HuH-7.5 (cell line): ENCODE measurements at regions not wholly inside any gene's neighbourhood (a gene's known extent, or its start where the extent isn't known, plus 50 kb on each side); places are given as distances from the start of the nearest gene placed in this dataset.
"Not testable (repeated sequence)": the region's sequence is repeated elsewhere in the genome, so short reads cannot be mapped to it uniquely, and the experiment has no call there.

ENCODE experiments used
- DNase-seq: peaks from one replicate; pipeline ENCODE4 v3.0.0; 2011; ENCODE audit warnings: low spot score

DNA sequence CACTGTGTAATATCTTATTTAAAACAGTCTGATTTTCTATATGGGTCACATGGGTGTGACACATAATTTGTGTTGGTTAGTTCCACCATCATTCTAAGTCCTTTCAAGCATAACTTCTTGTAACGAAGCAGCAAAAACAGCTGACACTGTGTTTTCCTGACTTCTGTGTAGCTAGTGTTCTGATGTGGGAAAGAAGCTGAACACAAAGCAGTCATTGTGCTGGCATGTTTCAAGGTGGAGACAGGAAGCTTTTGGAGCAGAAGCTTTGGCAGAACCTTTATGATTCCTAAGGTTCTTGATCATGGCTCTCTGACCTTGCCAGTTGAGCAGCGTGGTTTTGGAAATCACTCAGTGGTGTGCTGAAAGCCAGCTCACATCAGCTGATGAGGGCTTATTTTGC is 351.7 kb upstream of the MDGA2 start:
- DNase-seq, result no peak

DNA sequence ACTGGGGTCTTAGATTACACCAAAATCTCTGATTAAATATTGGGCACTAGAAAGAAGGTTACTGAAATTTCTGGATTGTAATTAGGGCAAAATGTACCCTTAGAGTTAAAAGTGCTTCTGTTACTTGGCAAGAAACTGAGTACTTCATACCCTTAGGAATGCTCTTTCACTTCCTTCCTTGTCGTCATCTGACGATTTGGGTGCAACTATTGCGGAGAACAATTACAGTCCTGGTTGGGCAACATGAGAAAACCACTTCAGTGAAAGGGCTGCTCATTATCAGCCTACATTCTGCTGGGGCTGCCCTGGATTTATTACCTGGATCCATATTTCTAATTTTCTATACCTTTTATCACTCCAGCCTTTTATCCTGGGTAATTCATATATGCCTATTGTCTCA is 348.5 kb upstream of the MDGA2 start:
- no peak for DNase-seq

- not testable (repeated sequence) for DNase-seq
Measured at GRCh38 chr14:48011484-48011883, 336.1 kb upstream of the MDGA2 start.

- no peak for DNase-seq
Measured at GRCh38 chr14:48008646-48009045, 333.2 kb upstream of the MDGA2 start.

- DNase-seq, result no peak
Measured at GRCh38 chr14:48005986-48006385, 330.6 kb upstream of the MDGA2 start.

GRCh38 chr14:47993883-47994282 is 318.5 kb upstream of the MDGA2 start:
- DNase-seq, result no peak

DNA sequence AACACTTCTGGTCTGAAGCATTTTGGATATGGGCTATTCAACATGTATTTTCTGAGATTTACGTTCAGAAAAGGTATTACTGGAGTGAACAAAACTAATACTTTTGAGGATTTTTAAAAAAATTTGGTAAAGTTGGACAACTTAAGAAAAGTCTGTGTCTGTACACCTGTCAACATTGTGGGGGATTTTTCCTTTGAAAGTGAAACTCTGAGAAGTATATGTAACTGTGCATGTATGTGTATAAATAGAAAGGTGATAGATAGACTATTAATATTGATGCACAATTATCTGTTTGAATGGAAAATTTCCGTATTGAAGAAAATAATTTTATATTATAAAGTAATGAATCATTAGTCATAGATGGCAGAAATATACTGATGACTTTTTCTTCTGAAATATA is 312.8 kb upstream of the MDGA2 start:
- no peak for DNase-seq

GRCh38 chr14:47978871-47979270 is 303.5 kb upstream of the MDGA2 start:
- no peak for DNase-seq

DNA sequence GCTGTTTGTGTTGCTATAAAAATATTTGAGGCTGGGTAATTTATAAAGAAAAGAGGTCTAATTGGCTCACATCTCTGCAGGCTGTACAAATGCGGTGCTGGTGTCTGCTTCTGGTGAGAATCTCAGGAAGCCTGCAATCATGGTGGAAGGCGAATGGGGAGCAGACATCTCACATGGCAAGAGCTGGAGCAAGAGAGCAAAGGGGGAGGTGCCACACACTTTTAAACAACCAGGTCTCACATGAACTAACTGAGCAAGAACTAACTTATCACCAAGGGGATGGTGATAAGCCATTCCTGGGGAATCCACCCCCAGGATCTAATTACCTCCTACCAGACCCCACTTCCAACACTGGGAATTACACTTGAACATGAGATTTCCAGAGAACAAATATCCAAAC is 300.7 kb upstream of the MDGA2 start:
- no peak for DNase-seq

DNA sequence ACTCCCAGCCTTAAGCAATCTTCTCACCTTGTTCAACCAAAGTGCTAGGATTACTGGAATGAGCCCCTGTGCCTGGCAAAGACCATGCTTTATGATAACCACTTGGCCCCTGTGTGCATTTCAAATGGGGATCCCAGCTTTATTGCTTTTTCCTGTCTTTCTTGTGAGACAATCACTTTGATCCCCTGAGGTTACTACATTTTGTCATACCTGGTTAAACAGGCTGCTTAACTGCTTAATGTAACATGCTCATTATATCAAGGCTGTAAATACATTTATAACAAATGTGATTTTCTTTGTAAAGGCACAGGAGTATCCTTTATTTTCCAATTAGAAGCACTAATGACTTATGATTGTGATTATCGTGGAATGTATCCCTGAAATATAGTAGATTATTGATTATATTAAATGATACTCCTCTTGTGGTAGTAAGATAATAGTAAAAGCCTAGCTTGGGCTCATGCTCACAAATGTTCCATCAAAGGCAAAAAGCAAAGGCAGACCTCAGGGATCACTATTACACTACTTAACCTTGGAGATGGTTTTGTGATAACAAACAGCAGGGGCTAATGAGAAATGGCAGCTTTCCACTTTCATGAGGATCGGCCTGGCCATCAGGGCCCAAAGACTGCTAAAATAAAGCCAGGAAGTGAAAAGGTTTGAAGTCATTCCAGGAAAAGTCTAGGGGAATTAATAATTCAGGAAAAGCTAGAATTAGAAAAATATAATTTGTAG is 290.8 kb upstream of the MDGA2 start:
- DNase-seq, result no peak

DNA sequence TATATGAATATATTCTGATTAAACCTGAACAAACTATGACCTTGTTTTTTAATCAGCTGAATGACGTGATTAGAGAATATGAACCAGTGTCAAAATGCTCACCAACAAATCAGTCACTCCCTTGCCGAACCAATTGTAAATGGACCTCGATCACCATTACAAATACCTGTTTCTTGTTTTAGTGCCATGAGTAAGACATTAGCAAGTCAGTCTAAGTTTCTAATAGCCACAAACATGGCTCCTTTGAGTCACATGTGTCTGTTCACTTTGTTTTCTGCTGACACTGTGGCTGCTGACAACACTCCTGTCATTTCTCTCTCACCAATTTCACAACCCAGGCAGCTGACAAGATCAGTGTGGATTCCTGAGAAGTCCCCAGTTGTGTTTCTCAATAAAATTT is 286.2 kb upstream of the MDGA2 start:
- DNase-seq, result no peak

GRCh38 chr14:47959740-47960139 is 284.3 kb upstream of the MDGA2 start:
- no peak for DNase-seq

DNA sequence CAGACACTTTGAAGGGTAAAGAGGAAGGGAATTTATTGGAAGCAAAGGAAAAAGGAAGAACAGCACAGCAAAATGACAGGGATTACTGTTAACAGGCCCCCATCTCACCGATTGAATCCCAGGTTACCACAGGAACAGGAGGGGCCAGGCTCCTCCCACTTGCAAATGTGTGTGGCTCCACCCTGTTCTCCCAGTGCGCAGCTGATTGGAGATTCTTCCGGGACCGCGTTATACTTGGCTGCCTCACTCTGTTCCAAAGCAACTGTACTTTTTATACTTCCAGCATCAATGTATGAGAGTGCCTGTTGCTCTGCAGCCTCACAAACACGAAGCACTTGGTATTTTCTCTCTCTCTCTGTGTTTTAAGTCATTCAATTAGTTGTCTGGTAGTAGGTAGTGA is 273.6 kb upstream of the MDGA2 start:
- DNase-seq, result no peak

DNA sequence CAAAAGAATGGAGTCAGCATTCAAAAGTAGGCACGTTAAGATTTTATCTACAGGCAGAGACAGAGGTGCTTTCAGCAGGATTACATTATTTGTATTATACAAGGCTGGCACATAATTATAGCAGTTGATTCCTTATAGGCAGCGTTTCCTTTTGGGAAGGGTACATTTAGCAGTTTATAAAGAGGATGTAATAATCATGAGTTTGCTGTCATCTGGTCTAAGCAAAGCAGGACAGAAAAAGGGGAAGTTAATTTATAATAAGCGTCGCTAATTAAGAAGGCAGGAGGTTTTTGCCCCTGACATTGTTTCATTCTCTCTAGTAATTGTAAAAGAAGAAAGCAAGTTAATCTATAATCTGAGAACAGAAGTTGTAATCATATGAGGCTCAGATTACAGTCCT is 259.9 kb upstream of the MDGA2 start:
- DNase-seq, result no peak

DNA sequence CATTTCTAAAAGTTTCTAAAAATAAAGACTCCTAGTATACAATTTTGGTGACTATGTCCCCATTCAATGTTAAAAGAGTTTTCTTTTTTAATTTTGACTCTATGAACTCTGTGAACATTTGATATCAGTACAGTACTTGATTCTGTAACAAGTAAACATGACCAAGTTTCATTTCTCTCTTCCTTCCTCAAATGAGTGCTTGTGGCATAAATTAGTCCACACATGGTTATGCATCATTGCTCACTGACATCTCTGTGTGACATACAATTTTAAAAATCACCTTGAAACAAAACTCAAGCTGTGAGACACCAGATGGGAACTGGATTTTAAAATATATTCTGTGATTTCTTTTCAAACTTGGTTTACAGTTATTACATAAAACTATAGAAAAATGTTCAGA is 253.9 kb upstream of the MDGA2 start:
- DNase-seq, result no peak

GRCh38 chr14:47921133-47921532 is 245.7 kb upstream of the MDGA2 start:
- no peak for DNase-seq

DNA sequence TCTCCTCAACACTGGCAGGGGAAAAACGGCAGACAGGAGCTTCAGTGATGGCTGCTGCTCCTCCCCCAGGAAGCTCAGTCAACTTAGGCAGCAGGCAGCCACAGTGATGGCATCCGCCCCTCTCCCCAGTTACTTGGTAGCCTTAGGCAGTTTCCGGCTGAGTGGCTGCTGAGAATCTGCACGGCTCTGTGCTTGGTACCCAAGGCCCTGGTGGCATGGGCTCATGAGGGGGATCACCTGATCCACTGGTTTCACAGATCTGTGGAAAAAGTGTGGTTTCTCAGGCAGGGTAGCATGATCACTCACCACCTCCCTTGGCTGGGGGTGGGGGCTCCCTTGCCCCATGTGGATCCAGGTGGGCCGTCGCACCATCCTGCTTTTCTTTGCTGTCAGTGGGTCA is 244.6 kb upstream of the MDGA2 start:
- no peak for DNase-seq

DNA sequence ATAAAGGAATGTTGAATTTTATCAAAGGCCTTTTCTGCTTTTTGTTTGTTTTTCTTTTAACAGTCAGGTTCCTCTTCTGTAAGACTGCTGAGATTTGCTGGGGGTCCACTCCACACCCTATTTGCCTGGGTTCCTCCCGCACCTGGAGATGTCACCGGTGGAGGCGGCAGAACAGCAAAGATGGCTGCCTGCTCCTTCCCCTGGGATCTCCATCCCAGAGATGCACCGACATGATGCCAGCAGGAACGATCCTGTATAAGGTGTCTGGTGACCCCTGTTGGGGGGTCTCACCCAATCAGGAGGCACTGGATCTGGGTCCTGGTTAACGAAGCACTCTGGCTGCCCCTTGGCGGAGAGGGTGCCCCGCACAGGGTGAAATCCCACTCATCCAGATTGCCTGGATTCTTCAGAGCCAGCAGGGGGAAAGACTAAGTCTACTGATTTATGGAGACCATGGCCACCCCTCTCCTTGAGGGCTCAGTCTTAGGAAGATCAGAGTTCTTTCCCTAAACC is 244.0 kb upstream of the MDGA2 start:
- no peak for DNase-seq

DNA sequence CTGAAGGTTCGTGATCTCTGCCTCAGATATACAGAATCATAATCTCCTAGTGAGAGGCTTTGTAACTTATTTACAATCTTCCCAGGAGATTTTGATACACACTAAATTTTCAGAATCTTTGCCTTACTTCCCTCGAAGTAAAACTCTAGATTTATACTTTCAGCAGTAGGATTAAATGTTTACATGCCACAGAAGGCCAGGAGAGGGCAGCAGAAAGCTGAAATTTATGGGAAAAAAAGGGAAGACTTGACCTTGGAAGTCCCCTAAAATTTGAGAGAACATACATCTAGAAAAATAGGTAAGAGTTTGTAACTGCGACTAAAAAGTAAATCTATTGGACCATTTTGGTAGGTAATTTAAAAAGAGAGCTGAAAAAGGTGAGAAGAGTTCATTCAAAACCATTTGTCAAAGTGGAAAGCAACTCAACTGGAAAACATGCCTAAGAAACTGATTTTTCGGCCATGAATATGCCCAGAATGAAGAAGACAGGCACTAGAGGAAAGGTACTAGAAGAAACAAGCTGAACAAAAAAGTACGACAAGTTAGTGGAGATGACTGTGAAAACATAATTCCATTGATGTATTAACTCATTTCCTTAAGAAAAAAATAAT is 242.0 kb upstream of the MDGA2 start:
- no peak for DNase-seq

- DNase-seq, result not testable (repeated sequence)
Measured at GRCh38 chr14:47901141-47901540, 225.7 kb upstream of the MDGA2 start.

DNA sequence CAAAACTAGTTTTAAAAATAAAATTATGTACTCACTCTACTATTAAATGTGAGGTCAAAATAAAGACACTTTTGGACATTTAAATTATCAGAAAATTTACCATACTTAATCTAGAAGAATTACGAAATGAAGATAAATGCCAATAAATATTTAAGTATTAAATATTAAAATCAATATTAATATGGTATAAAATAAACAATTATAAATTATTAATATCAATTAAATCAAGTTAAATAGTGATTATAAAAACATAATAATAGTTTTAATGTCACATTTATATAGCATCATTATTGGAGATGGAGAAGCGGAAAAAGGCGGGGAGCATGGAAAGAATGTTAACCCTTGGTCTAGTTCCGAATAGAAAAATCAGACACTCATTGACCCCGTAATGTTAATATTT is 224.3 kb upstream of the MDGA2 start:
- DNase-seq, result no peak

DNA sequence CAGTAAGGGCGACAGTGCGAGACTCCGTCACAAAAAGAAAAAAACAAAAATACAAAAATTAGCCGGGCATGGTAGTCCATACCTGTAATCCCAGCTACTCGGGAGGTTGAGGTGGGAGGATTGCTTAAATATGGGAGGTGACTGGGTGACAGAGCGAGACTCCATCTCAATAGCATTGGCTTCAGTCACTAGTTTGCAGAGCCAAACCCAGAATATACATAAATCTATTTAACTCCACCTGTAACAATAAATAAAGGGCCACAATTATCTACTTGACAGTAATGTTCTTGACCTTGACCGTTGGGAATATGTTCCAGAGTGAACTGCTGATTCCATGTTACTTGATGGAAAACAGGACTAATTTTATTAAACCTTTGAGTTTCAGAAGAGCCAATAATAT is 198.9 kb upstream of the MDGA2 start:
- no peak for DNase-seq

DNA sequence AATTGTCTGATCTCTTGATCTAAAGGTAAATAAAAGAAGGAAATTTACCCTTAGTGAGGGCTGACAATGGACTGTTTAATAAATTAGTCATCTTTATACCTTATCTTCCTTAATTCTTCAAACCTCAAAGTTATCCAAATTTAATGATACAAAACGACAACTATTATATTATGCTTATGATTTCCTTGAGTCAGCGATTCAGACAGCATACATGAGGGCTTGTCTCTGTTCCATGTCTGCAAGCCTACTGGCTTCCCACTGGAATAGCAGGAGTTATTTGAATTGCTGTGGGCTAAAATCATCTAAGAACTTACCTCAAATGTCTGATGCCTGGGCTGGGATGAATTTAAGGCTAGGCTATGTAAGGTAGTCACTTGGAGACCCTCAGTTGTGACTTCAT is 197.2 kb upstream of the MDGA2 start:
- no peak for DNase-seq

GRCh38 chr14:47863441-47863840 is 188.0 kb upstream of the MDGA2 start:
- DNase-seq, result no peak
